B cell (primary cell): ENCODE measurements at regions not wholly inside any gene's neighbourhood (a gene's known extent, or its start where the extent isn't known, plus 50 kb on each side); places are given as distances from the start of the nearest gene placed in this dataset.

ENCODE experiments used
- EZH2 ChIP-seq: IDR thresholded peaks from 2 replicates; pipeline ENCODE4 v1.6.1; 2012; ENCODE audit warnings: borderline replicate concordance, low read depth, mild to moderate bottlenecking, moderate library complexity, low read length; ENCODE audit not compliant: insufficient read depth, poor library complexity, severe bottlenecking
- TF ChIP-seq, protein P1 (sequence below): fragments of 200-600 bp; IDR thresholded peaks from one replicate; pipeline ENCODE4 v1.8.0; 2022; ENCODE audit warnings: antibody characterized with exemption, mild to moderate bottlenecking

DNA sequence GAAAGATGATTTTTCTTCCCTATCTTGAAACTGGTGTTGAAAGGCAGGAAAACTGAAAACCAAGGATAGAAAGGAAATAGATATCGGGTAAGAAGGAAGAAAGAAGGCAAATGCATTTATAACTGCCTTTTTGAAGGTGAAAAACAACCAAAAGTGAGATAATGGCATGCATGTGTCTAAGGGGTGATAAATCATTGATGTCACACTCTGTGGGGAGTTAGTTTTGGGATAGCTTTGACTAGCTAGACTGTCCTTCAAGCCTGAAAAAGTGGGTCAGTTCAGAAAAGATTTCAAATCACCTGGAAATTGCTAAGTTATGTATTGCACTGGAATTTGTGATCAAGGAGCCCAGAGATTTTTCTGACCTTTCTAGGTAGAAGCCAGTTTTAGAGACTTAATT lies 142.2 kb upstream of the UMPS start:
- TF ChIP-seq, protein P1, sequence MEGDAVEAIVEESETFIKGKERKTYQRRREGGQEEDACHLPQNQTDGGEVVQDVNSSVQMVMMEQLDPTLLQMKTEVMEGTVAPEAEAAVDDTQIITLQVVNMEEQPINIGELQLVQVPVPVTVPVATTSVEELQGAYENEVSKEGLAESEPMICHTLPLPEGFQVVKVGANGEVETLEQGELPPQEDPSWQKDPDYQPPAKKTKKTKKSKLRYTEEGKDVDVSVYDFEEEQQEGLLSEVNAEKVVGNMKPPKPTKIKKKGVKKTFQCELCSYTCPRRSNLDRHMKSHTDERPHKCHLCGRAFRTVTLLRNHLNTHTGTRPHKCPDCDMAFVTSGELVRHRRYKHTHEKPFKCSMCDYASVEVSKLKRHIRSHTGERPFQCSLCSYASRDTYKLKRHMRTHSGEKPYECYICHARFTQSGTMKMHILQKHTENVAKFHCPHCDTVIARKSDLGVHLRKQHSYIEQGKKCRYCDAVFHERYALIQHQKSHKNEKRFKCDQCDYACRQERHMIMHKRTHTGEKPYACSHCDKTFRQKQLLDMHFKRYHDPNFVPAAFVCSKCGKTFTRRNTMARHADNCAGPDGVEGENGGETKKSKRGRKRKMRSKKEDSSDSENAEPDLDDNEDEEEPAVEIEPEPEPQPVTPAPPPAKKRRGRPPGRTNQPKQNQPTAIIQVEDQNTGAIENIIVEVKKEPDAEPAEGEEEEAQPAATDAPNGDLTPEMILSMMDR: no peak
- no peak for TF ChIP-seq EZH2
